Posterior cingulate gyrus (tissue), 11 donors: ENCODE measurements at regions not wholly inside any gene's neighbourhood (a gene's known extent, or its start where the extent isn't known, plus 50 kb on each side); places are given as distances from the start of the nearest gene placed in this dataset.
"Not testable (repeated sequence)": the region's sequence is repeated elsewhere in the genome, so short reads cannot be mapped to it uniquely, and the experiment has no call there.

ENCODE experiments used
- DNase-seq, 10 donors: peaks; one replicate each; pipeline versions ENCODE4 v3.0.0 to v3.0.0-alpha.2; 2020 to 2021; ENCODE audit warnings: mixed read lengths in 3 of 10
- intact Hi-C: fragments of 100-400 bp; cut with DNase I; formaldehyde crosslinking; loops from one replicate; pipeline ENCODE4 v1.15.1; 2023

DNA sequence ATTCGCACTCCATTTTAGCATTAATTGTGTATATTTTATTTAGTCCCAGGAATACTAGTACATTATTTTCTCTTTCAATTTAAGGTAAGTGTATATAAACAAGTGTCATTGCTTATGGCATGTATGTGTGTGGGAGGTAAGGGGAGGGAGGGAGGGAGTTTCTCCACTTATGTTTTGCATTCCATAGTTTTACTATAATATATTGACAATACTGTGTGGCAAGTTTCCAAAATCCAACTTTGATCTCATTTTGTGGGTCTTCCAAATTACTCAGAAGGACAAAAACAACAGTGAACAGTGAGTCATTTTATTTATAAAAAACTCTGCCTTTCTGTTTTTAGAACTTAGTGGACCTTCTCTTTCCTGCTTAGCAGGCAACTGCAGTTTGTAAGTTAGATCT lies 102.3 kb upstream of the SEMA3E start:
- intact Hi-C loops, result no loop called here
- no peak for DNase-seq

DNA sequence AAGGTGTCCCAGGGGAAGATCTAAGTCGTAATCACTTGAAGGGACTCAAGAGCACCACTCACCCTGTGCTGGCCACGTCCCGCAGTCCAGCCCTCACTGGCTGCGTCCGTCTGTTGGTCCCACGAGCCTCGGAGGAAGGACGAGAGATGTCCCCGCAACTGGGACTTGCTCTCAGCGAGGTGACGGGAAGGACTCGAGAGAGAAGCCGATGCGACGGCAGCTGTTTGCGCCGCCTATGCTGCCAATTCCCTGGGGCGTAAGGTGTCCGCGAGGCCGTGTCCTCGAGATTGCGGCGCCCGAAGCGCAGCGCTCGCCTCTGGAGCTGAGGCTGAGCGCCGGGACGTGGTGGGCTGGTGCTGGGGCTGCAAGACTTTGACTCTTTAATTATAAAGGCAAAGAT lies 100.6 kb upstream of the SEMA3E start:
- intact Hi-C loops, result no loop called here
- DNase-seq, result peak in 3 of 10 donors; percentile 61 to 74 (median 68)

DNA sequence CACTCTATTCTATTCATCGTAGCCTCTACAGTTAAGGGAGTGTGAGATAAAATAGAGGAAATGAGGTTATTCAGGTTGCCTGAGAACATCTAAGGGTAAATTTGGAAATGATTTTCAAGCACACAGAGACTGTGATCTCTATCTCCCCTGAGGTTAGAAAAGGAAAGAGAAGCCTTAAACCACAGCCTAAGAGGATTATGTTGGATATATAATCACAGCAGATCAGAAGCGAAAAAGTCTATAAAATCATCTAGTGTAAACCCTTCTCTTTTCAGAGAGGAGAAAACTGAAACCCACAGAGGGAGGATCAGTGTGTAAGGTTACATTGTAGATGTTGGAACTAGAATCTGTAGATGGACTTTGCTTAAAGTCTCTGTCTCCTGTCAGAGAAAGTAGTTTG lies 90.6 kb upstream of the SEMA3E start:
- intact Hi-C loops, result no loop called here
- DNase-seq, result no peak

DNA sequence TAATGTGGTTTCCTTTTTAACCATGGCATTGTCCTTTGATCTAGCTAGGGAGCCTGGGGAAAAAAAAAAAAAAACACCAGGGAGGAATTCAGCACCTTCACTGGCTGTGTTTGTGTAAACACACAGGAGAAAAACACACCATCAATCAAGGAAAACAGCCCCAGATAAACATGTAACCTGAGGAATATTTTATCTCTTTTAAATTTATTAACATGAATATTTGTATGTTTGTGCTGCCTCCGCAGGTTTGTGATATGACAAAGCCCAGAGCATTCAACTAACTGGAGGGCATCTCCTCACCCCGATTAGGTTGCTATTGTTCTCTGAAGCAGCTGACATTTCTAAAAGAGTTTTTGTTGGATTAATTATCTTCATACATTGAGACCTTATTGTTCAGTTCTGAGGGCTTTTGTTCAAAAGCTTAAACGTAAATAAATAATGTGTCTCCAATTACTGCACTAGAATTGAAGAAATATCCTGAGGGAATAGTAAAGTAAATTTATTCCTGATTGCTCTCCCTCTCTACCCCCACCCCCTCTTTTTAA lies 89.4 kb upstream of the SEMA3E start:
- DNase-seq, result no peak
- intact Hi-C loops, result no loop called here

DNA sequence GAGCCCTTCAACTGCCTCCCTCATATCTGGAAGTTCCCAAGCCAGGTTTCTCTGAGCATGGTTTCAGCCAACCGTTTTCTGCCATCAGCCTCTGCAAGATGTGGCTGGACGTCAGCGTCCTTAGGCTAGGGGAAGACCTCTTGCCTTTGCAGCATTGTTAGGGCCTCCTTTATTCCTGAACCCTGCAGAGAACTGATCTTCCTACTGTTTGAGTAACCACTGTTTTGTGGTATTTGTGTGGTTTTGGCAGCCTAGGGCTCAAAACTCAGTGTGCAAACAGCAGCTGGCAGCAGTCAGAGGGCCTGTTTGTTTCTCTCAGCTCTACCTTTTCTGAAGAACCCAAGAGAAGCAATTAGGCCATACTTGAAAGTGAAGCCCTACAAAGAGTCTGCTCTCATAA lies 83.4 kb upstream of the SEMA3E start:
- DNase-seq, result no peak

DNA sequence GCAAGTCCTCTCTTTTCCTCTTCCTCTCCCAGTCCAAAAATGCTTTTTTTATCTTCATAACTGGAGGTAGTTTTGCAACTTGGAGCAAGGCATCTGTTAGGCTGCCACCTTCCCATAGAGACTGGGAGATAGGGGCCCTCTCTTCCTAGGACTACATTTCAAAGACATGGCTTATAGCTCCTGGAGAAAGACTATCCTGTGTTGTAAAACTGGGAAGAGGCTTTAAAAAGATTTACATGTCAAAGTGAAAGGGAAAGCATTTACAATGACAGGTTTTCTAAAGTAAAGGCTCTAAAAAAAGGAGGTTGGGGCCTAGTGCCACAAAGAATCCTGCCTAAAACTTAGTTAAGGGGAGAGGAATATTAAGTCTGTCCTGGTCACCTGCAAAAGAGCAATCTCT lies 82.2 kb upstream of the SEMA3E start:
- intact Hi-C loops, result no loop called here
- DNase-seq, result no peak

More for the DNA sequence above, 83.4 kb upstream of the SEMA3E start:
- intact Hi-C loops, result no loop called here

DNA sequence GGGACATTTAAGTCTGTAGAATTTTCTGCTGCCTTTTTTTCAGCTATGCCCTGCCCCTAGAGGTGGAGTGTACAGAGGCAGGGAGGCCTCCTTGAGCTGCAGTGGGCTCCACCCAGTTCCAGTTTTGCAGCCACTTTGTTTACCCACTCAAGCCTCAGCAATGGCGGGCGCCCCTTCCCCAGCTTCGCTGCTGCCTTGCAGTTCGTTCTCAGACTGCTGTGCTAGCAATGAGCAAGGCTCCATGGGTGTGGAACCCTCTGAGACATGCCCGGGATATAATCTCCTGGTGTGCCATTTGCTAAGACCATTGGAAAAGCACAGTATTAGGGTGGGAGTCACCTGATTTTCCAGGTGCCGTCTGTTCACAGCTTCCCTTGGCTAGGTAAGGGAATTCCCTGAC lies 68.0 kb upstream of the SEMA3E start:
- intact Hi-C loops, result not testable (repeated sequence)
- DNase-seq, result peak in 2 of 10 donors; percentile 48 to 52

DNA sequence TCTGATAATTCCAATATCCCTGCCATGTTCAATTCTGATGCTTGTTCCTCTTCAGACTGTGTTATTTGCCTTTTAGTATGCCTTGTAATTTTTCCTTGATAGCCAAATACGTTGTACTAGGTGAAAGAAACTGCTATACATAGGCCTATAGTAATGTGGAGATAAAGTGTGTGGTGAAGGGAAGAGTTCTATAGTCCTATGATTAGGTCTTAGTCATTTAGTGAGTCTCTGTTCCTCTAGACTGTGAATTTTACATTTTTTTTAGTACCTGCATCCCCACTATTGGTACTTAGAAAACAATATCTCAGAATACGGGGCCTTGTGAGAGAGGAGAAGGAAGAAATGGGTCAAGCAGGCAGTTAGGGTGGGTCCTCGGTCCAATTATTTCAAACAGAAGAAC lies 59.6 kb upstream of the SEMA3E start:
- intact Hi-C loops, result no loop called here
- no peak for DNase-seq

DNA sequence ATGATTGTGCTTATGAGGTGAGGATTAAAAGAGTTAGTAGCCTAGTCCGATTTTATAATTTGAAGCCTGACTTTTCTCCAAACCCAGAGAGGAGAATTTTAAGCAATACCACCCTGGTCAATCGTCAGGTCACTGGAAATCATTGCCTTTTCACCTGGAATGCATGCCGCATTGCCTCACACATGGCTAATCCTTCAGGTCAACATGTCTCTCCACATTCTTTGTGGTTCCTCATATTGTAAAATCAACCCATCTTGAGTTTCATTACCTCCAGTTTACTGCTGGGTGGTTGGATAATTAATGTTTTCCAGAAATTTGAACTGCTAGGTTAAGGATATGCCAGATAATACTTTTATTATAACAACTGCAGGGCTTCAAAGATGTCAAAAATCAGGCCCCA lies 55.6 kb upstream of the SEMA3E start:
- no peak for DNase-seq
- intact Hi-C loops, result no loop called here

DNA sequence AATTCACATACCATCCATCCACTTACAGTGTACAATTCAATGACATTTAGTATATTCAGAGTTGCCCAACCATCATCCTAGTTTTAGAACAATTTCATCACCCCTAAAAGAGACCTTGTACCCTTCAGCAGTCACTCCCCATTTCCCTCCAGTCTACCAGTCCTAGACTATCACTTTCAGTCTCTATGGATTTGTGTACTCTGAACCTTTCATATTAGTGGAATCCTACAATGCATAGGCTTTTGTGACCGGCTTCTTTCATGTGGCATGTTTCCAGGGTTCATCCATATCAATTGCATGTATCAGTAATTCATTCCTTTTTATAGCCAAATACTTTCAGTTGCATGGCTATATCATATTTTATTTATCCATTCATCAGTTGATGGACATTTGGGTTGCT lies 53.5 kb upstream of the SEMA3E start:
- no peak for DNase-seq
- intact Hi-C loops, result no loop called here

DNA sequence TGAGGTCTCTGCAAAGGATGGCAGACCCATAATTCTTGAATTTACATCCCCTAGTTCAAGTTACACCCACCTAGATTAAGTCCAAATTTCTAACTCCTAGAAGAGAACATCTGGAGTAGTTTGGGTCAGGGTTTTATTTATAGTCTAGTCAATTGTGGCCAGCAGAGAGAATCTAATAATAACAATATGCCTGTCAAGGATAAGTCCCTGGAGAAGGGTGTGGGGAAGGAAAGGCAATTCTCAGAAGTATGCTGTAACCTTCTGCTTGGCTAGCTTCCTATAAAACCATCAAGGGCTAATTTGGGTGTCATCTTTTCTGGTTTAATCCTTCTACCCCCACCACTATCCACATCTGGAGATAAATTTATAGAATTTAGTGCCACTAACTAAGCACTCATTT lies 52.8 kb upstream of the SEMA3E start:
- no peak for DNase-seq
- intact Hi-C loops, result no loop called here
